ENCODE measurements at regions not wholly inside any gene's neighbourhood (a gene's known extent, or its start where the extent isn't known, plus 50 kb on each side); places are given as distances from the start of the nearest gene placed in this dataset.
"Not testable (repeated sequence)": the region's sequence is repeated elsewhere in the genome, so short reads cannot be mapped to it uniquely, and the experiment has no call there.

DNA sequence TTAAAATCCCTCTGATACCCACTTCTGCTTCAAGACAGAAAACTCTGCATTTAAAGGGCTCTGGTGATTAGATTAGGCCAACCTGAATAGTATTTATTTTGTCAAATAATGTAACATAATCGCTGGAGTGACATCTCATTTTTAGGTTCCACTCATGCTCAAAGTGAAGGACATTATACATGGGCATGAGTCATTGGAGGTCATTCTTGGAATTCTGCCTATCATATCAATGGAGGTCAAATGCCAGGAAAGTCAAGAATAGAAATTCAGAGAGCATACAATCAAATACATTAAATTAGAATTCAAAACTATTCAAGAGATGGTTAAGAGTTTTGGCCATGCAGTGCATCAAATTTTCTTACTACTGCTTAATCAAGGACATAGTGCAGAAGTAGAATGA, 50.8 kb upstream of the PRSS1 start:
- no peak for DNase-seq (ENCODE audit: low read depth)

DNA sequence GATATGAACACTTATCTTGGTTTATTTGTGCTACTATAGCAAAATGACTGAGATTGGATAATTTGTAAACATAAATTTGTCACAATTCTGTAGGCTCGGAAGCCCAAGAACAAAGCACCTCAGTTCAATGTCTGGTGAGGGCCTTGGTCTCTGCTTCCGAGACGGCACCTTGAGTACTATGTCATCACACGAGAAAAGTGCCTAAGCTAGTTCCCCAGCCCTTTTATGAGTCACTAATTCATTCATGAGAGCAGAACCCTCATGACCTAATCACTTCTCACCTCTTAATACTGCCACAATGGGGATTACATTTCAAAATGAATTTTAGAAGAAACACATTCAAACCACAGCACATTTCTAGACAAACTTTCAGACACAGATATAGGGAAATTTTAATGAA, 52.0 kb upstream of the PRSS1 start:
- no peak for DNase-seq (ENCODE audit: low read depth)

DNA sequence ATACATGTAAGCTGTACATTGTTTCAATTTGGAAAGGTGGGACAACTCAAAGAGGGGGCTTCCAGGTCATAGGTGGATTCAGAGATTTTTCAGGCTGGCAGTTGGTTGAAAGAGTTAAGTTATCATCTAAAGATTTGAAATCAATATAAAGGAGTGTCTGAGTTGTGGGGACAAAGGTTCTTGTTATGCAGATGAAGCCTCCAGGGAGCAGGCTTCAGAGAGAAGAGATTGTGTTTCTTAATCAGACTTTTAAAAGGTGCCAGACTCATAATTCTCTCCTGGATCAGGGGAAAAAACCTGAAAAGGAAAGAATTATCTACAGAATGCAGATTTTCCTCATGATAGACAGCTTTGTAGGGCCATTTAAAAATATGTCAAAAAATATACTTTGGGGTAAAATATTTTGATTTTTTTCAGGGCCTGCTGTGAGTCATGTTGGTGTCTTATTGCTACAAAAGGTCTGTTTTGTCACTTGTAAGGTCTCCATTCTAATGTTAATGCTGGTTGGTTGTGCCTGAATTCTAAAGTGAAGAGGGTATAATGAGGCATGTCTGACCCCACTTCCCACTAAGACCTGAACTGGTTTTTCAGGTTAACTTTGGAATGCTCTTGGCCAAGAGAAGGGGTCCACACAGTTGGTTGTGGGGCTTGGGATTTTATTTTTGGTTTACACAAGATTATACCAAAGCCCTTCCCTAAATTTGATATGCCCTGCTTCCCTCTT, 52.7 kb upstream of the PRSS1 start:
- DNase-seq (ENCODE audit: low read depth), result no peak

GRCh38 chr7:142693911-142694310, 55.4 kb upstream of the PRSS1 start:
- DNase-seq (ENCODE audit: low read depth), result no peak

GRCh38 chr7:142690554-142691182, 58.6 kb upstream of the PRSS1 start:
- no peak for DNase-seq (ENCODE audit: low read depth)

DNA sequence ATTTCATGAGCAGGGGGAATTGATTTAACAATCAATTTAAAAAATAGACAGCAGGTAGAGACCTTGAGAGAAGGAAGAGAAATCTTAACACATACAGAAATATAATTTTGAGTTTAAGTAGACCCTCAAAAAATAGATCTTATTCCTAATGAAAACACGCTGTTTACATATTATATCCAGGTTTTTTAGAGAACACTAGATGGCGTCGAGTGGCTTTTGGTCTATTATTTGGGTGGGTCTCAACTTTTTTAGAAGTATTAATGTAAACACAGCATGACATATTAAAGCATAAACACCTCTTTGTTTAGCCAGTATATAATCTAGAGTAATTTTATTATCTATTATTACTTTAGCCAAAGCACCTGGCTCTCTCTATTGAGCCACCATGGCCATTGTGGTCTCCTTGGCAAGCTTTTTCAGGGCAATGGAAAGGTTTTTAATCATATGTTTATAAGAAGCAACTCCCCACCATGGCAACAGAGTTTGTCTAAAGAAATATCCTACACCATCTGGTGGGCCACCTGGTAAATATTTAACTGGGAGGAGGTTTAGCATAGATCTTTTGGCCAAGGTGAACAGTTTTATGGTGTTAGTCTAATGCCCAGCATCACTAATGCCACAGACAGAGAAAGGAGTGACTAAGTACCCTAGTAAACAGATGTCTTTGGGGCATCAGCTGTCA, 59.7 kb upstream of the PRSS1 start:
- no peak for DNase-seq (ENCODE audit: low read depth)

DNA sequence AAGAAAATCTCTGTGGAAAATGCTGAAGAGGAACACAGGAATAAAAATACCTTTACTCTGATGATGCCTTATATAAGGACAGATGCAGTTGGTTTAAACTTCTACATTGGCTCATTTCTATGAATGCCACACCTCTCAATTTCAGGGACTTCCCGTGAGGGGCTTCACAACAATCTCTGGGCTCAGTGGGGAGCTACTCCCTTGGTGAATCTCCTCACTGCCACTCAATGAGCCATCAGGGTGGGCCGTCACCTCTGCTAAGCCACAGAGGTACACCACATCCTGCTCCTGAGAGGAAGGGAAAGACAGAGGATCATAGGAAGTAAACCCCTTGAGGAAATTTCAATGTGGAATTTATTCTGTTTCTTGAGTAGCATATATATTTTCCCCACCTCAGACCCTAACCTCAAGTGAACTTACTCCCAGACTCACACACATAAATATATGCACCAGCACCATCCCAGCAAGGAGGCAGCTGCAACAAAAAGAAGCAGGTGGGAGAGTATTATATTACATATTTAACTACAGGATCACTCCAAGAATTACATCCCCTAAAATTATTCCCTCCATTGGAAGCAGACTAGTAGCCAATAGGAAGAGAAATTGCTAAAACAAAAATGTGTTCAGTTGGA, 63.3 kb upstream of the PRSS1 start:
- no peak for DNase-seq (ENCODE audit: low read depth)

DNA sequence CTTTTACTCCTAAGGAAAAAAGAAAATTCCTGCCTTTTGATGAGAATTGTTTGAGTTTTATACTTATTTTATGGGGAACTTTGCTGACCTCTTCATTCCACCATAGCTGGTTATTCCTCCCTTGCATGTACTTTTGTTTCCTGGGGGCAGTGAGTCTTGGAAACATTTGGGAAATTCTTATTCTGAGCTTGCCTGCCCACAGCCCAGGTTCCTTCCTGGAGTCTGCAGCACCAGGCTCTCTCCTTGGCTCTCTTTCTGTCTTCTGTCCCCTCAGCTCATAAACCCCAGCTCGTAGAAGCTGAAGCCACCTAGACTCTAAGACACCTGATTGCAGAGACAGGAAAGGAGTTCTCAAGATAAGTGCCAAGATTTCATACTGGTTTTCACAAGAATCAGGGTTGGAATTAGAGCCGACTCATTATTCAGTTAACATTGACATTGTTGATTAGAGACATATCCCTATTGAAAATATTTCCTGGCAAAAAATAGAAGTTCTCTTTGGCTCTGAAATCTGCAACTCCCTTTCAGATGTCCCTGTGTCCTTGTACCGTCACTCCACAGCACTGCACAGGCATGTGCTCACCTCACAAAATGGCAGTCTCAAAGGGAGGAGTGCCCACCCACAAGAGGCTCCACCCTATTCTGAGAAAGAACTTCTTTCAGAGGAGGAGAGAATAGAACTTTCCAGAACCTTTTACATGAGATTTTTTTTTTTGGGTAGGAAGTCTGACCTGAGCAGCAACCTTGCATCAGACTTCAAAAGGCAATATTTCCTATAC, 67.8 kb upstream of the PRSS1 start:
- DNase-seq (ENCODE audit: low read depth), result no peak

DNA sequence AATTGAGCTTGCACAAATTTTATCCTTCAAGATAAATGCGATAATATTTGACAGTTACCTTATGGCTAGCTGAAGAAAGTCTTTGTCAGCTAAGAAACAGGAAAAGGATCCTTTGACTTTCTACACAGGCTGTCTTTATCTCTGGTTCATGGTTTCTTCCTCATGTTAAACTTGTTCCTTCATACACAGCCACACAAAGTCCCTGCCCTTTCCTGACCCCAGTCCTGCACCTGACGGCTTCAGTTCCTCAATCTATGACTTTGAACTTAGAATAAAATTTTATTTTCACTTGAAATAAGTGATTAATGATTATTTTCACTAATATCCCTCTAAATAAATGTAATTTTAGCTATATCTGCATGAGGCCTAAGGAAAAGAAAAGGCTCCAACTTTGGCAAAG, 77.8 kb upstream of the PRSS1 start:
- no peak for DNase-seq (ENCODE audit: low read depth)

- no peak for DNase-seq (ENCODE audit: low read depth)
These were observed 78.8 kb upstream of the PRSS1 start for GRCh38 chr7:142670511-142670910.

GRCh38 chr7:142669074-142669654, 80.1 kb upstream of the PRSS1 start:
- DNase-seq (ENCODE audit: low read depth), result no peak

DNA sequence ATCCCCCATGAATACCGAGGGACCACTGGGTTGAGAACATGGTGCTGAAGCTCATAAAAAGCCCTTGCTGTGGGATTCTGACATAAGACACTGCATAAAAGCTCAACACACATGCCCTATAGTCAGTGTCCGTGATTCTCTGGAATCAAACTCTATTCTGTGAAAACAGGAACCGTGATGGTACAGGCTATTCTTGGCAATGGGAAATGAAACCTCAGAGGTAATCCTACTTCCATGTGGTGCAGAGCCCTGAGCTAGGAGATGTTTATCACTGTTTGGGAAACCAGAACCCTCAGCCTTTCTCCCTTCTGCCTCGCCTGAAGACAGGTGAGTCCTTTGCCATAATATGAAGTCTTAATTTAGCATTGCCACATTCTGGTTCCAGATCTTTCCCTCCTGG, 80.8 kb upstream of the PRSS1 start:
- DNase-seq (ENCODE audit: low read depth), result no peak

- DNase-seq (ENCODE audit: low read depth), result no peak
These were observed 91.9 kb upstream of the PRSS1 start for GRCh38 chr7:142657376-142657775.

DNA sequence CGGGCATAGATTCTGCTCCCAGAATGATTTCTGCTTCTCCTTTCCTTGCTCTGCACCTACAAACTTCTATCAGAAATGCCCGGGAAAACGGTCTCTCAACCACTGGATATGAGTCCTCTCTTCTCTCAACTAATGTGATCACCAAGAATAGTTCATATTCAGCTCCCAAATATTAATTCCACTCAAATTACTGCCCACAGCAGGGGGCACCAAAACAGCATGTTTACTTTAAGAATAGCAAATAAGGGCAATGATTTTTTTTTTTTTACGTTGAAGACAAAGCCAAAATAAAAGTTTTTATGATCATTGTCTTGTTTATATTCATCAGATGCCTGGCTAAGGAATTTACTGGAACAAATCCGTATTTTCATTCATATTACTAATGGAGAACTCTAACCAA, 94.9 kb upstream of the PRSS1 start:
- no peak for DNase-seq (ENCODE audit: low read depth)

GRCh38 chr7:142647749-142648148, 101.5 kb upstream of the PRSS1 start:
- no peak for DNase-seq (ENCODE audit: low read depth)

GRCh38 chr7:142646386-142647140, 102.7 kb upstream of the PRSS1 start:
- no peak for DNase-seq (ENCODE audit: low read depth)

DNA sequence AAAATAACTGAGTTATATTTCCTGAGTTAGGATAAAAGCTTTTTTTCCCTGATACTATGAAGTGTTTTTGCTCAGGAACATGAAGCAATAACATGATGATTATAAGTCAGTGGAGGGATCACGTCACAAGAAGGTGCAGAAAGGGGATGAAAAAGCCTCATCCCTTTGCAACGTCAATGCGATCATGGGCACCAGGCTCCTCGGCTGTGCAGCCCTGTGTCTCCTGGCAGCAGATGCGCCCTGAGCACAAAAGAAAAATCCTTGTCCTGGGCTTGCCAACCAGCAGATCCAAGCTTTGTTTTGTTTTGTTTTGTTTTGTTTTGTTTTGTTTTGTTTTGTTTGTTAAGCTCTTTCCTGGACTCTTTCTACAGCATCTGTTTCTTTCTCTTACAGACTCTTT, 103.5 kb upstream of the PRSS1 start:
- no peak for DNase-seq (ENCODE audit: low read depth)

GRCh38 chr7:142642316-142642715, 107.0 kb upstream of the PRSS1 start:
- DNase-seq (ENCODE audit: low read depth), result no peak

- not testable (repeated sequence) for DNase-seq (ENCODE audit: low read depth)
These were observed 108.0 kb upstream of the PRSS1 start for GRCh38 chr7:142641252-142641651.

- no peak for DNase-seq (ENCODE audit: low read depth)
These were observed 110.7 kb upstream of the PRSS1 start for GRCh38 chr7:142638581-142638980.

GRCh38 chr7:142637240-142637639, 112.0 kb upstream of the PRSS1 start:
- DNase-seq (ENCODE audit: low read depth), result no peak
